Esophagus squamous epithelium (tissue), 5 donors: ENCODE measurements at regions not wholly inside any gene's neighbourhood (a gene's known extent, or its start where the extent isn't known, plus 50 kb on each side); places are given as distances from the start of the nearest gene placed in this dataset.

Experiments used
- DNase-seq: peaks from one replicate; lab custom pipeline; 2025; lab: John Stamatoyannopoulos, UW
- H3K27ac ChIP-seq, 4 donors: fragments of 200-600 bp; sonication (generic); one replicate each; pipeline ENCODE4 v1.5.1; 2016 to 2019; ENCODE audit warnings: mild to moderate bottlenecking in 1 of 4
- H3K27me3 ChIP-seq, 4 donors: fragments of 200-600 bp; sonication (generic); 1 replicate in 3 of 4; 2 replicates in 1 of 4; pipeline versions ENCODE4 v1.5.1 to v1.6.0; 2017 to 2021; ENCODE audit warnings: antibody characterized with exemption in 1 of 4
- H3K36me3 ChIP-seq, 3 donors: fragments of 200-600 bp; sonication (generic); one replicate each; pipeline ENCODE4 v1.5.1; 2016 to 2019
- H3K4me1 ChIP-seq, 3 donors: fragments of 200-600 bp; sonication (generic); one replicate each; pipeline ENCODE4 v1.5.1; 2017 to 2019
- H3K4me3 ChIP-seq, 4 donors: fragments of 200-600 bp; sonication (generic); 1 replicate in 3 of 4; 2 replicates in 1 of 4; pipeline ENCODE4 v1.5.1; 2016 to 2019; ENCODE audit warnings: mild to moderate bottlenecking in 2 of 4, moderate library complexity in 1 of 4
- H3K9me3 ChIP-seq, 3 donors: fragments of 200-600 bp; sonication (generic); one replicate each; pipeline ENCODE4 v1.5.1; 2016 to 2019
- CTCF ChIP-seq, 6 experiments: fragments of 450-650 bp in 4 of 6; fragments of 200-600 bp in 2 of 6; sonication (generic) in 2 of 6; IDR thresholded peaks; one replicate each; pipeline ENCODE4 v1.5.1; 2016 to 2019; ENCODE audit warnings: antibody characterized with exemption in 6 of 6, mild to moderate bottlenecking in 4 of 6, moderate library complexity in 4 of 6
- POLR2A ChIP-seq, 4 donors: fragments of 450-650 bp; IDR thresholded peaks; one replicate each; pipeline ENCODE4 v1.6.1; 2017; ENCODE audit warnings: antibody characterized with exemption in 4 of 4, mild to moderate bottlenecking in 4 of 4, moderate library complexity in 3 of 4
- WGBS, 2 donors: methylation state at CpG; one replicate each; pipeline ENCODE4 v1.1.5; 2018; 5-methylcytosine and 5-hydroxymethylcytosine counted together
- intact Hi-C: fragments of 100-400 bp; cut with DNase I; formaldehyde crosslinking; loops from one replicate; pipeline ENCODE4 v1.15.0; 2022
- donor health status: DM: yes; HTN: yes; CAD: no.

- no peaks in the 10 kb centered on the region for H3K27me3 ChIP-seq
- peak overlapping the region in 3 of 4 donors; percentile 51 to 79 (median 79) for H3K27ac ChIP-seq
- DNase-seq = no peak
- no peak overlapping the region for H3K4me3 ChIP-seq
- TF ChIP-seq CTCF (IDR thresholded peaks at IDR 0.05) = no peak
- no peak for TF ChIP-seq POLR2A (IDR thresholded peaks at IDR 0.05)
- H3K36me3 ChIP-seq = no peaks in the 10 kb centered on the region
- intact Hi-C loops = no loop called here
- 18 to 23% methylated on average over 2 to 3 of the region's 3 CpGs for WGBS, 2 donors
- H3K9me3 ChIP-seq = no peaks in the 10 kb centered on the region
- H3K4me1 ChIP-seq = peaks cover 0 to 42% (median 0%) of the 10 kb centered on the region in 3 donors
These were observed 90.8 kb upstream of the ATL2 start for GRCh38 chr2:38467768-38468455.

GRCh38 chr2:38466876-38467767 is 90.0 kb upstream of the ATL2 start:
- TF ChIP-seq POLR2A (IDR thresholded peaks at IDR 0.05) (no peak), CTCF (IDR thresholded peaks at IDR 0.05) (no peak)
- WGBS, 2 donors = 63 to 73% methylated on average over 11 of the region's 11 CpGs

GRCh38 chr2:38466409-38466808 is 89.3 kb upstream of the ATL2 start:
- Histone ChIP-seq H3K9me3 (no peaks in the 10 kb centered on the region), H3K4me3 (no peak overlapping the region), H3K36me3 (no peaks in the 10 kb centered on the region), H3K27me3 (no peaks in the 10 kb centered on the region), H3K4me1 (peaks cover 0 to 57% (median 0%) of the 10 kb centered on the region in 3 donors), H3K27ac (peak overlapping the region; percentile 13 to 85 (median 80))
- WGBS, 2 donors = 74 to 89% methylated on average over 5 of the region's 5 CpGs
- no peak for DNase-seq
- intact Hi-C loops = no loop called here
- TF ChIP-seq POLR2A (IDR thresholded peaks at IDR 0.05) (no peak), CTCF (IDR thresholded peaks at IDR 0.05) (no peak)

More at GRCh38 chr2:38466876-38467767, 90.0 kb upstream of the ATL2 start:
- DNase-seq = no peak
- Histone ChIP-seq H3K36me3 (no peaks in the 10 kb centered on the region), H3K27me3 (no peaks in the 10 kb centered on the region), H3K4me3 (no peak overlapping the region), H3K4me1 (peaks cover 0 to 50% (median 0%) of the 10 kb centered on the region in 3 donors), H3K27ac (peak overlapping the region; percentile 5 to 85 (median 80)), H3K9me3 (no peaks in the 10 kb centered on the region)
- intact Hi-C loops = no loop called here

GRCh38 chr2:38465789-38466127 is 88.7 kb upstream of the ATL2 start:
- WGBS, 2 donors = 66 to 76% methylated on average over 3 of the region's 4 CpGs
- H3K4me1 ChIP-seq = peaks cover 0 to 64% (median 3%) of the 10 kb centered on the region in 3 donors
- TF ChIP-seq CTCF (IDR thresholded peaks at IDR 0.05) = peak in 5 of 6 experiments; percentile 36 to 66 (median 46)
- TF ChIP-seq POLR2A (IDR thresholded peaks at IDR 0.05) = no peak

More at GRCh38 chr2:38465789-38466127, 88.7 kb upstream of the ATL2 start:
- intact Hi-C loops = no loop called here
- Histone ChIP-seq H3K36me3 (no peaks in the 10 kb centered on the region), H3K27me3 (no peaks in the 10 kb centered on the region), H3K27ac (peak overlapping the region; percentile 13 to 85 (median 80)), H3K4me3 (no peak overlapping the region), H3K9me3 (no peaks in the 10 kb centered on the region)
- no peak for DNase-seq
